ENCODE measurements at regions not wholly inside any gene's neighbourhood (a gene's known extent, or its start where the extent isn't known, plus 50 kb on each side); places are given as distances from the start of the nearest gene placed in this dataset.

DNA sequence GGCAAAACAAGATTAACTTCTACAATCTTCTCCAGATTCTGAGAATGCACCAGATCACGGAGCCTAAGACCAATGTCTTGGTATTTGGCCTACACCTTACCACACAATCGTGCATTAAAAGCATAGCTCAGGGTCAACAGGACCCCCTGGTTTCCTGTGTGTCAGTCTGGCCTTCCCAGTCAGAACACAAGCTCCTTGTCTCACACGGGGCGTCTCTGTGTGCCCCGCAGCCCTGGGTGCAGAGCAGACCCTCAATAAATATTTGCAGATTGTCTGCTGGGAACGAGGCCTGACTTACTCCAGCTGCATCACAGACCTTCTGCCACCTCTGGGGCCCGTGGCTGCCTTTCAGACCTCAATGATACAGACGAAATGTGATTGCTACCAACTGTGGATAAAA, 82.5 kb upstream of the CTNNB1 start:
- DNase-seq: no peak

DNA sequence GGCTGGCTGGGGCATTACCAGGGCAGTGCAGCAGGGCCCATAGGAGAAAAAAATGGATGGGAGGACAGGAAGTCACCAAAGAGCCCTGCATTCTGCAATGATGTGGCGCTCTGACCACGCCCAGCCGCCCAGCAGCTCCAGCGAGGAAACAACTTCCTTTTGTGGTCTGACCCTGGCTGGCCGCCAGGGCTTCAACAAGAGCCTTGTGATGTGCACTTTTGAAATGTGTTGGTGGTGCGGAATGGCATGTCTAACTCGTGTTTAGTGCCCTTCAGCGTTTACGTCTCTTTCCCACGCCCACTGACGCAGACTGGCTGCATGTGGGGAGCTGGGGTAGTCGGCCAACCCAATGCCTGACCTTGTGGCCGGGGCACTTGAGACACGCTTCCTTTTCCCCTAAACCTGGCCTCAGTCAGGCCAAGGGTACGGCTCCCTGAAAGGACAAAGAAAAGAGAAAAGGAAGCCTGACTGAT, 81.9 kb upstream of the CTNNB1 start:
- peak; percentile 92 for DNase-seq

DNA sequence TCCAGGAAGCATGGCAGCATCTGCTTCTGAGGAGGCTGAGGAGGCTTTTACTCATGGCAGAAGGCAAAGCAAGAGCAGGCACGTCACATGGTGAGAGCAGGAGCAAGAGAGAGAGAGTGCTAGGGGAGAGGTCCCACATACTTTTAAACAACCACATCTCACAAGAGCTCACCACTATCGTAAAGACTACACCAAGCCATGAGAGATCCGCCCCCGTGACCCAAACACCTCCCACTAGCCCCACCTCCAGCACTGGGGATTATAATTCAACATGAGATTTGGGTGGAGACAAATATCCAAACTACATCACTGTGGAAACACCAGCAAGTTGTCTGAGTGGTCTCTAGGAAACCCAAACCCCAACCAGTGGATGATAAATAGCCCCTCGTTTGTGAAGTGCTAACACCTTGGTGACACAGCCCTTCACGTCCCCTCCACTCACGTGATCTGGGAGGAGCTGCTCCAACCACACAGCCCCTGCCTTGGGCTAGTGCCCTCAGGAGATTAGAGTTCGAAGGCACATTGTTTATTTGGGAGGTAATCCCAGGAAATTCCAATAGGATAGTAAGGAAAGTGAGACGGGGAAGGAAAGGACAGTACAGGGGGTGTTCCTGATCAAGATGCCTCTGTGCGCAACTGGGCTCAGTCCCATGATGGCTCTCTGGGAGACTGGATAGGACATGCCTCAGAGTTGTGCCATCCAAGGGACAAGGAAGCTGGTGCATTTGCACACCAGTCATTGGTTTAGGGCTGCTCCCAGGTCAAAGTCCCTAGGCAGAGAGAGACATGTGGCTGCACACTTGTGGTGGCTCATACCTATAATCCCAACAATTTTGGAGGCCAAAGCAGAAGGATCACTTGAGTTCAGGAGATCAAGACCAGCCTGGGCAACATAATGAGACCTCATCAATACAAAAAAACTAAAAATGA, 80.6 kb upstream of the CTNNB1 start:
- no peak for DNase-seq

DNA sequence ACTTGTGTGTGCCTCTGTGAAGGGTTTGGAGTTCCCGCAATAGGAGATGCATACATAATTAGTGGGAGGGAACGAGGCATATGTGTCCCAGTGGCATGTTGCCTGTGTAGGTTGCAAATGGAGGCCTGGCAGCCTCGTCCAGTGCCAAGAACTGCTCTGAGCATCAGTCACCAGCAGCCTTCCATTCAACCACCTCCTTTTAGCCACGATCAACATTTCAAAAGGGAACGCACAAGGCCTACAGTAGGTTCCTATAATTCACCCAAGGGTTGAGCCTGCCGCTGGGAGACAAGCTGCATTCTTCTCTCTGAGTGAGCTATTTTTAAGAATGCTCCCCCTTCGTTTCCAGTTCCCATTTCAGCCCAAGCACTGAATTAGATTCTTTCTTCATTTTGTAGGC, 78.8 kb upstream of the CTNNB1 start:
- no peak for DNase-seq

DNA sequence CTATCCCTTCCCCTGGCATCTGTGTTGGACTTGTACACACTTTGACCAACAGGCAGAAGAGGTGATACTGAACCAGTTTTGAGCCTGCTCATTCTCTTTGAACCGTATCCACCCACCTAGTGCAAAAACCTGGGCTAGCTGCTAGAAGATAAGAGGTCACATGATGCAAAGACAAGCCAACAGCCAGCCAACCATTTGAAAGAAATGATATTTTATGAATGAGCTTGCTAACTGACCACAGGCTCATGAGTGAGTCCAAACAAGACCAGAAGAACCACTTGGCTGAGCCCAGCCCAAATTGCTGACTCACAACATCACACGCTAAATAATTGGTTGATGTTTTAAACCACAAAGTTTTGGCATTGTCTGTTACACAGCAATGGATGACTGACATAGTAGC, 74.0 kb upstream of the CTNNB1 start:
- DNase-seq: no peak

DNA sequence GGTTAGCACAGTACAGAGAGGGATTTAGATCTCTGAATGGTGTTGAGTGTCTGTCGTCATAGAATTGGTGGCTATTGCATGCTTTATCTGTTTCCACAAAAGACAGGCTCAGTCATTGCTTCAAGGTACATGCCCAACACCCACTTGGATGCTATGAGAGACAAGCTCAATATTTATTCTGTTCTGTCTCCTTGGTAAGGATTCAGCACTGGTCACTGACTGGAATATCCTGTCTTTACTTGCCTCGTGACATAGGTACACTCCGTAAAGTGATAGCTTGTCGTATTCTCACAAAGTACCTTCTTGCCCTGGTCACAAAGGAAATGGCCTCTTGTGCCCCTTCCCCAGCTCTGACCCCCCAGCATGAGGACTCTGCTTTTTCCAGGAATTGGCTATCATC, 72.8 kb upstream of the CTNNB1 start:
- DNase-seq: no peak

DNA sequence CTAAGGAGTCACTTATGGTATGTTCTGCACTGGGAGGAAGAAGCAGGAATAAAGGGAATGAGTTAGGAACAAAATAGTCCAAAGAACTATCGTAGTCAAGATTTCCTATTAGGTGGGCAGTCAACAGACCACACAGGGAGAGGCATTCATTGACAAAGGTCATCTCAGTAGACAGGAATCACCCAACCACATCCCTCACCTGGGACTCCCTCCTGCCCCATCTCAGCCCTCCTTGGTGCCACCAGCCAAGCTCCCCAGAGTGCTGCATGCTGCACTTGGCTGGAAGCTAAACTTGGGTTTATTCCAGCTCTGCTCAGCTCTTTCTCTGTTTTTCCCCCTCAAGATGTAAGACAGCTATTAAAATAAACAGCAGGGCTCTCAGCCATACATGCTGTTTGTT, 72.3 kb upstream of the CTNNB1 start:
- DNase-seq: no peak

DNA sequence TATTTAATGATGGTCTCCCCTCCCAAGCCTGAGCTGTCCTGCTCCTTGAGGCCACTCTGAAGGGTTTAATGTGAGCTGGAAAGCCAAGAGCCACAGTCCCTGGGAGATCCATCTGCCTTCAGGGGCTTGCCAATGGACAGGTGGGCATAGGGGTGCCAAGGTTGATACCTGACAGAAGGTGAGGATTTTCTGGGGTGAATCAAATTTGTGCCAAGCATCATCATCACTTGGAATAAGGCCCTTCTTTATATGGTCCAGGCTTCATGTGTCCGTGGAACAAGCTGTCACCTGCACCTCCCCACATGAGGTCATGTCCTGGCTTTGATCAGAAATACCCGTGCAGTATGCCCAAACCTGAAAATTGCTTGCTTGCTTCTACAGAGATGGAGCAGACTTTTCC, 71.9 kb upstream of the CTNNB1 start:
- DNase-seq: no peak

DNA sequence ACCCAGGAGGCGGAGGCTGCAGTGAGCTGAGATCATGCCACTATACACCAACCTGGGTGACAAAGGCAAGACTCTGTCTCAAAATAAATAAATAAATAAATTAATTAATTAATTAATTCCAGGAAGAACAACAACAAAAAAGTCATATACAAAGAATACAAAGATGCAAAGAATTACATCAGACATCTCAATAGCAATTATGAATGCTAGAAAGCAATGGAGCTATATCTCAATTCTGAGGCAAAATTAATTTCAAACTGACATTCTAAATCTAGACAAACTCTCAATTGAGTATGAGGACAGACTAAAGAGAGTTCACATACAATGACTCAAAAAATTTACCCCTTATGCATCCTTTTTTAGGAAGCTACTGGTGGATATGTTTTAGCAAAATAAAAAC, 69.6 kb upstream of the CTNNB1 start:
- no peak for DNase-seq

DNA sequence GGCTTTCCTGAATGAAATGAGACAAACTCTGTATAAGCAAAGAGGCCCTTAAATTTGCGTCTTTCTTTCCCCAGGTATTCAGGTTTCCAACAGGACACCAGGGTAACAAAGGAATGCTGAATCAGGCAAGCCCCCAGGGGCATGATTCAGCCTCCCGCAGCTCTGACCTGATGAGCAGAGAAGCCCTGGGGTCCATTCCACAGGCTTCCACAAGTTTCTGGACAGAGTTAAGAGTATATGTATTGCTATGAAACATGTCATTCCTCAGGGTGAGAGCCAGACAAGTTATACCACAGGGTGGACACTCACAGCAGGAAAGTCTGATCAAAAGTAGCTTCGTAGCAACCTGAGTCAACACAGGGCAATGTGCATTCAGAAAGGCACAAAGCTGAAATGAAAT, 68.1 kb upstream of the CTNNB1 start:
- DNase-seq: no peak

DNA sequence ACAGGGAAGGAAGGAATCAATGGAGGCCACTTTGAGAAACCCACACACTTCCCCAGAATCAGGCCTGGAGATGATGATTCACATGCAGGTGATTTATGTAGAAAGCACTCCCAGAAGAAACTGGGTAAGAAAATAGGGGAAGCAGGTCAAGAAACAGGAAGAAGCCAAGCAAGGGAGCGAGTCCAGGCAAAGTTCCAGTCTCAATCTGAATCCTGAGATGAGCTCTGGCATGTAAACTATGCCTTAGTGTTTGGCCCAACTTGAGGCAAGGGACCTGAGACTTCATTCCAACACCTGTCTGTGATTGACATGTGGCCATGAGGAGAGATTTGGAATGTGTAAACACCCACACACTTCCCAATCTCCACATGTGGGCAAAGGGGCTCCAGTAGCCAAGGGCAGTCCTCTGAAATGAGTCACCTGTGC, 61.6 kb upstream of the CTNNB1 start:
- DNase-seq: peak; percentile 13

DNA sequence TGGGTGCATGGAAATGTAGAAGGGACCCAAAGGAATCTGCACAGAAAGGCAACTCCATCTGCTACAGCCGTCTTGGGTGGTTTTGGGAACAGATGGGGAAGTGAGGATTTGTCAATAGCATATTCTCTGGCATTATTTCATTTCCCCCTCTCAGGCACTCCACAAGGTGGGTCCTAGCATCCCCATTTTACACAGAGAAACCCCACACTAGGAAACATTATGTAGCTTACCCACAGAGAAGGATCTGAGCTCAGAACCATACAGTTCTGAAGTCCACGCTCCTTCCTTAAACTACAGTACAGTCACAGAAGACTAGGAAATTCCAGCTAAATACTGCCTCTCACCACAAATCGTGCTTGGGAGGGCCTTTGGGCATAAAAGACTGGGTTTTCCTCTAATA, 61.2 kb upstream of the CTNNB1 start:
- DNase-seq: no peak

DNA sequence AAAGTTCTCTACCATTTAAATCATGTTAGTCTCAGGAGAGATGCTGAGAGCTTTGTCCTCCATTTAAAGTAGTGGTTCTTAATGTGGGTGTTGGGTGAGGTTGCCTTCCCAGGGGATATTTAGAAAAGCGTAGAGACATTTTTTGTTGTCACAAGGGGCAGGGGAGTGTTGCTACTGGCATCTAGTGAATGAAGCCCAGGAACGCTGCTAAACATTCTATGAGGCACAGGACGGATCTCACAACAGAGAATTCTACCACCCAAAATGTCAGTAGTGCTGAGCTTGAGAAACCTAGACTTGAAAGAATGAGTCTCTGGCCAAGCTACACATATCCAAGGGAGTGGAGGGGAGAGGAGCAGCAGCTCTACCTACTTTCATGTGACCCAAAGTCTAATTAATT, 60.7 kb upstream of the CTNNB1 start:
- DNase-seq: no peak

DNA sequence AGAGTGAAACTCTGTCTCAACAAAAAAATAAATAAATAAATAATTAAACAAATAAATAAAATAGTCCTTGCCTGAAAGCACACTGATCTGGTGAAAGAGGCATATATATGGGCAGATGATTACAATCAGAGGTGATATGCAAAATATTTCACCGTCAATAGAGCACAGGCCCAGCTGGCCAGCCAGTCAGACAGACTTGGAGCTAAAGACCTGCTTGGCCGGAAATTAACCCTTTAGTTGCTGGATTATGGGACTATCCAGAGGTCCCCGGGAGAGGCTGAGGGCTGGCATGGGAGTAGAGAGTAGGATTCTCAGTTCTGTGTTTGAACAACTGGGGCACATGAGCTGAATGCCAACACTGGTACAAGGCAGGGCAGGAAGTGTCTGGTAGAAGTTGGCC, 59.1 kb upstream of the CTNNB1 start:
- DNase-seq: no peak

DNA sequence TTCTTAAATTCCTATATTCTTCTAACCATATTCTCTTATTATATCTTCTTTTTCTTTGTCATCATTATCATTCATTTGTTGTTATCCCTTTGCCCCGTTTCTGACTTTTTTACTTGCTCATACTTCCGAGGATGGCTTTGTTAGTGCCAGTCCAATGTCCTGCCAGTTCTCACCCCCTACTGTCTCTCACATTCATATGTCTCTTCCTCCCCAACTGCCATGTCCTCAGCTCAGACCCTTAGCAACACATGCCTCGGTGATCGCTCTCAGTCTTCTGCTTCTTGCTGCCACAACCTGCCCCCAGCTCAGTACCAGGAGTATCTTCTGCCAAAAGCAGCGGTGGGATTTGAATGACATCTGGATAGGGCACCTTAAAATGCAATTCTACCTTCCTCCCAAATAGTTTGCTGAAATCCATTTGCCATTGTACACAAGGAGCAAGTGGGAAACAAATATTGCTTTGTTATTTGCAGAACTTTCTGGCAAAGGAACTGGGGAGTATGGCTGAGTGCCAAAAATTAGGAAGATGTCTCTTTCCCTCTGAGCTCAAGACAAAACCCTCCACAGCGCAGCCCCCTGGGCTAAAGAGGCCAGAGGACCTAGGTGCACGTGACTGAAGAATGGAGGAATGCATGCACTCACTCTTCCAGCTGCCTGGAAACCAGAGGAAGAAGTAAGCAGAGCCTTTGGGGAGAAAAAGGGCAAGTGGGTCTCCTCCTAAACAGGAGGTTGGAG, 57.7 kb upstream of the CTNNB1 start:
- DNase-seq: no peak

DNA sequence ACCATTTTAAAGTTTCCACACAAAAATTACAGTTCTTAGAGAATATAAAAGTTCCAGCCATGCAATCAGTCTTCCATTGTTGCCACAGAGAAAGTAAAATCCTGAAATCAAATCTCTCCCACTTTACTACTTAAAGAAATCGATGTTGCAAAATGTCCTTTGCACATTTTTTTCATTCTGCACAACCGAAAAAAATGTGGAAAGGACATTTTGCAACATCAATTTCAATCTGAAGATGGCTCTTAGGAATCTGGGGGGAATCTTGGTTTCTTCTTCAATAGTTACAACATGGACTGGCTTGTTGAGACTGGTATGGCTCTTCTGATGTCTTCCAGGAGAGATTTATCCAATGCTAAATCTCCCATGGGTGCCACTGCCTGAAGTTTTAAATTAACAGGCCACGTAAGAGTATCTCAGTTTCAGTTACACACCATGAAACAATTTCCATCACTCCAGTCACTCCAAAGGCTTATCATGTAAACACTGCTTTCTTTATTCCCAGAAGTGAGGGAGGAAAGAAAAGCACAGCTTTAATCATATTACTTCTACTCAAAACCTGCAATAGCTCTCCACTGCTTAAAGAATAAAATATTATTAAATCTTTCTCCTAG, 55.8 kb upstream of the CTNNB1 start:
- DNase-seq: no peak

DNA sequence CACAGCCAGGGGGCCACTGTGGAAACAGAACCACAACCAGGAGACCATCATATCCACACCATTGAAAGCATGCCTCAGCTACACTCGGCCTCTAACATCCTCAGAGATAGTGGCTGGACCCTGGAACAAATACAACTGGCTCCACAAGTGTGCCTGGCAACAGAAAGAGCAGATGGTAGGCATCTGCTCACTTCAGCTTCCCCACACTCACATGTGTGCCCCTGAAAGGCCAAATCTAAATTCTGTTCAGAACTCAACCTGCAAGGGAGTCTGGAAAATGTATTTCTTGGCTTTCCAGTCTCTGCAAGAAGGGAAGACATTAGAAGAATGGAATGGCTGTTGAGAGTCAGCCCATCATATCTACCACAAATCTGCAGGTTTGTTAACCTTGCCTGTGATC, 54.7 kb upstream of the CTNNB1 start:
- no peak for DNase-seq

DNA sequence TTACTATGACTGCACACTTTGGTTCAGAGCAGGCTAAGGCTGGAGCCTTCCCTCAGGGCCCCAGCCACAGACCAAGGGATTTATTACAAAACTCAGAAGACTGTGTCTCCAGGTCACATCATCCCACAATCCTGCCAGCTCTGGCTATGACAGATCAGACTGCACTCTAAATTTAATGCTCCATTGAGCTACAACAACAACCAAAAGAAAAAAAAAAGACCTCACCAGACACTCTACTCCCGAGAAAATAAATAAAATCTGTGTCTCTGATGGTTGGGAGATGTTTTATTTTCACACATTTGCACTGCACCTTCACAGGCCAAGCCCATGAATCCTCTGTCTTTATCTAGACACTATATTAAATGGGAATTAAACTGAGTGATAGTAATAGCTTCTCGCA, 50.8 kb upstream of the CTNNB1 start:
- DNase-seq: no peak

DNA sequence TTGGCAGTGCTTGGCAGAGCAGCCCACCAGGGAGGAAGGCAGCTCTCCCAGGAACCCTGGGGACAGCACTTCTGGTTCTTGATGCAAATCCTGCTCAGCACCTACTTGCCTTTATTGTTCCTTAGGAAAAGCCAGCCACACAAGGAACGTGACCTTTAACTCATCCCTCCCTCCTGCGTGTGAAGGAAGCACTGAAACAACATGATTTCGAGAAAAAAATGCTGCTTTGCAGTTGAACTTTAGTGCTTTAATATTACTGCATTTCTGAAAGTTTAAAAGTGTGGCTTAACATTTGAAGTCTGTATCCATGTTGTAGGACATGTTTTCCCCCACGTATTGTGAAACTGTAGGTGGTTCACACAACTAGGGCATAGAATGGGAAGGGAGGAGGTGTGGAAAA, 50.4 kb upstream of the CTNNB1 start:
- no peak for DNase-seq

Data from CD4-positive, alpha-beta T cell treated with Interferon gamma for 1 hour (primary cell).